NCI-H187 treated with DMSO at 0.1 percent for 48 hours (cell line): ENCODE measurements at regions not wholly inside any gene's neighbourhood (a gene's known extent, or its start where the extent isn't known, plus 50 kb on each side); places are given as distances from the start of the nearest gene placed in this dataset.
"Not testable (repeated sequence)": the region's sequence is repeated elsewhere in the genome, so short reads cannot be mapped to it uniquely, and the experiment has no call there.

ENCODE experiments used
- DNase-seq: peaks from one replicate; lab custom pipeline; 2025; lab: John Stamatoyannopoulos, UW

- DNase-seq: no peak
Observed at GRCh38 chr15:91356083-91356482, 256.0 kb downstream of the SV2B start.

DNA sequence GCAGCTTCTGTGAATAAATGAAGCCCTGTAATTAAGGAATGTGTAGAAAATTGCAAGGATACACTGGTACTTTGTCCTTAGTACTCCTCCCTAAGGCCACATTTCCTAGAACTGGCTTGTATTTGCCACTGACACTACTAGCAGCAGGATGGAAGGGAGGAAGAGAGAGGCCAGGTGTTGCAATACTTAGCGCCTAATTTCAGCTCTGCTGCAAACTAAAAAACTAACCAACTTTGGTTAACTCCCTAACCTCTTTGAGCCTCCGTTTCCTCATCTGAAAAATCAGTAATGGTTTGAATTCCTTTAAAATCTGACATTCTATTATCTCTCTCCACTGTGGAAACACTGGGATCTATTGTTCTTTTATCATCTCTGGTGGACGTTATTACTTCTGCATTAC lies 257.0 kb downstream of the SV2B start:
- DNase-seq: no peak

- DNase-seq: no peak
Observed at GRCh38 chr15:91357486-91357885, 257.4 kb downstream of the SV2B start.

DNA sequence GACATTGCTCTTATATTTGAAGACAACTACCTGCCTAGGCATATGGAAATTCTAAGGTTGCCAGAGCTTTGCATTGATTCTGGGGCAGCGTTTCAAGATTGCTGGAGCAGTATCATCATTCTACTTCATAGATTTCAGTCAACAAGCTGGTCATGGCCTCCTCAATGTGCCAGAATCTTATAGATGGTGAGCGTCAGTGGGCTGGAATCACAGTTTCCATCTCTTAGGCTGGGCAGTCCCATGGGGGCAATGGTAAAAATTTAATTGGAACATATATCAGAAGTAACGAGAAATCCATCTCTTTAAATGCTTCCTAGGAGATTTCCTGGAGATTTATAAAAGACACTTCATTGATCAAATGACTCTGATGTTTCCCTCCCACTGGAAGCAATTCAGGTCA lies 258.3 kb downstream of the SV2B start:
- DNase-seq: no peak

- DNase-seq: not testable (repeated sequence)
Observed at GRCh38 chr15:91361696-91362095, 261.6 kb downstream of the SV2B start.

- DNase-seq: no peak
Observed at GRCh38 chr15:91366111-91366510, 266.1 kb downstream of the SV2B start.

- no peak for DNase-seq
Observed at GRCh38 chr15:91368611-91369010, 268.6 kb downstream of the SV2B start.

DNA sequence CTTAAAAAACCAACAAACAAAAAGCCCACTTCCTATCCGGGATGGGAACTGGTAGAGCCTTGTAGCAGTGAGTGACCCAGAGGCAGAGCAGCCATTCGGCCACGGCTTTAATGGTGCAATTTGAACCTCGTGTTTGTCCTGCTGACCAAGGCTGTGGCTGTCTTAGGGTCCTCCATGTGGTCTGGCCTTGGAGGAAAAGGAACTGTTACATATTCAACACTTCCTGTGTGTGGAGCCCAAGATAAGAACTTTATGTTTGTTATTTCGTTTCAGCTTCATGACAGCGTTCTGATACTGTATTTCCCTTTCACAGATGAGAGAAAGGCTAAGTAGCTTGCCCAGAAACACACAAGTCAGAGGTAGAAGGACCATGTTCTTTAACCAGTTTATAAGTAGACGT lies 269.8 kb downstream of the SV2B start:
- no peak for DNase-seq

GRCh38 chr15:91371345-91371744 lies 271.3 kb downstream of the SV2B start:
- not testable (repeated sequence) for DNase-seq

DNA sequence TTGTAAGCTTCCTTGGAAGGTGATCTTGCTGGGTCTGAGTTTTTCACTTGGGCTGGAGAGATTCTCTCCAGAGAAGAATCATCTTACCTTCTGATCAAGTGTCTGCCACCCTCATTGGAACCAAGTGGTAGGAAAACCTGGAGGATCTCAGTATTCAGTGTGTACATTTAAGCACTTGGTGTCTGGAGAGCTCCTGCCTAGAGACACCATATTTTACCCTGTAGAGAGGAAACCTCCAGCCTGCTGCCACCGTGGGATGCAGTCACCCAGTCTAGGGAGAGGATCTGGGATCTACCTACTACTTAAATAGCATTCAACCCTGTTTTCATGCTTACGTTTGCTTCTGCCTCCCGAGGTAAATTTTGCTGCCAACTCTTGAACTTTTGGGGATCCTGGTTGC lies 274.3 kb downstream of the SV2B start:
- no peak for DNase-seq

GRCh38 chr15:91376038-91376437 lies 276.0 kb downstream of the SV2B start:
- no peak for DNase-seq

DNA sequence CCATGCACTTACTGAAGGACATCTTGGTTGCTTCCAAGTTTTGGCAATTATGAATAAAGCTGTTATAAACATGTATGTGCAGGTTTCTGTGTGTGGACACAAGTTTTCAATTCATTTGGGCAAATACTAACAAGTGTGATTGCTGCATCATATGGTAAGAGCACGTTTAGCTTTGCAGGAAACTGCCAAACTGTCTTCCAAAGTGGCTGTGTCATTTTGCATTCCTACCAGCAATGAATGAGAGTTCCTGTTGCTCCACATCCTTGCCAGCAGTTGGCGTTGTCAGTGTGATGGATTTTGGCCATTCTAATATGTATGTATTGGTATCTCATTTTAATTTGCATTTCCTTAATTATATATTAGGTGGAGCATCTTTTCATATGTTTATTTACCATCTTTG lies 280.1 kb downstream of the SV2B start:
- no peak for DNase-seq

DNA sequence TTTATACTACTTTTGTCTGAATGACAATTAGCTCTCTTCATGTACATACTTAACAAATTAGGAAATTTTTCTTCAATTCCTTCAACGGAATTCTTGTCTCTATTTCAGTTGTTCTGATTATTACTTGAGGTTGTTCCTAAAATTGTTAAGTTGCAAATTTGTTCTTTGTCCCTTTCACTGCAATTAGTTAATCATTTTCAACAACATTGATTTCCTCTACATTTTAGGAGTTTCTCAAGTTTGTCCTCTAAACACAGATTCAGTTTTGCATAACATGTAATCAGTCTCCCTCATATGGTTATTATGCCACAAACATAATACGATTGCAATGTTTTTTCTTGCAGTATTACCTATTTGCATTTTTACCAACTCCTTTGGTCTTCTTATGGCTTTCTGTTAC lies 283.5 kb downstream of the SV2B start:
- DNase-seq: no peak

DNA sequence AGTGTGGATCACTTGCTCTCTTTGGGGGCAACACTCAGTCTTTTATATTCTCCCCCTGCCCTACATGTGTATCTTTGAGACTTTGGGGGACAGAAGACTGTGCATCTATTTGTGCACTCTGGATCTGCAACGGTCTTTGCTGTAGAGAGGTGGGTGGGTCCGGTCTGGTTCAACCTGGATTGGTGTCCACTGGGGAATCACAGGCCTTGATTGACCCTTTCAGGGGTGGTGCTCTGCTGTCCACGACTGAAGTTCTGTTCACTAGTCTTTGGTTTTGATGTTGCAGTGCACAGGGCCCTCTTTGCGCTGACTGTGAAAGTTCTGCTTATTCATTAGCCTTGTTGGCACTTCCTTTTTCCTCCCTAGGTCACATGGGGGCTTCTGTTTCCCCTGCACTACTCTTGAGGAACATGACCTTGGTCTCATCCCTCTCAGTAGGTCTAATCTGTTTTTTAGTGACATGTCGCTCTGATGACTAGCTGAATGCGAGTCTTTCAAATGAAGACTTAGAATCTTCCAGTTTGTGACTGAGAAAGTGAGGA lies 284.2 kb downstream of the SV2B start:
- DNase-seq: no peak

GRCh38 chr15:91385311-91385710 lies 285.3 kb downstream of the SV2B start:
- DNase-seq: no peak

DNA sequence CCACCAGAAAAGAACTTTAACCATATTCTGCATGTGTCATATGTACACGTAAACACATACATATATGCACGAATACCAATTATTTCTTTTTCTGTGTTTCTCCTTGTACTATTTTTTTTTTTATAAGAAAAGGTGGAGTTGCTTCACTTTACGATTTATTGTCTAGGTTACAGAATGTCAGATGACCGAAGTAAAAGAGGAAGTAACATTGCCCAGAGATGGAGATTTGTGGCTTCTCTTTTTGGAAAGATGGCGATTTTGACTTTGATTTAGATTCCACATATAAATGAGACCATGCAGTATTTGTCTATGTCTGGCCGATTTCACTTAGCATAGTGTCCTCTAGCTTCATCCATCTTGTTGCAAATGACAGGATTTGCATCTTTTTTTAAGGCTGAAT lies 293.1 kb downstream of the SV2B start:
- DNase-seq: no peak

DNA sequence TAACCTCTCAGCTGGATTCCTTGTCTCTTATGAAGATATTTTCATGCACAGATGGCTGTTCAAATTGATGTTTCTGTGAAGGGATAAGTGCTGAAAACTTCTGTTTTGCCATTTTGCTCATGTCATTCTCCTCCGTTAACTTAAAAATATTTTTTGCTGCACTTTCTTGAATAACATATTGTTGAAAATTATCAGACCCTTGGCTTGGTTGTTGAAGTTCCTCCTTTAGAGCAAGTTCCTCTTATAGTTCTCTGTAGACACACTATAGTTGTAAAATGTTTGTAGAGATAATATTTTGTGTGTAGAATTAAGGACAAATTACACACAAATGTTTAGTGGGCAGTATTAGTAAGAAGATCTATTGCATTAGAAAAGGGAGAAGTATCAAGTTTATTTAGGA lies 300.4 kb downstream of the SV2B start:
- DNase-seq: no peak

GRCh38 chr15:91407269-91407889 lies 307.3 kb downstream of the SV2B start:
- no peak for DNase-seq

- no peak for DNase-seq
Observed at GRCh38 chr15:91408476-91409076, 308.5 kb downstream of the SV2B start.

DNA sequence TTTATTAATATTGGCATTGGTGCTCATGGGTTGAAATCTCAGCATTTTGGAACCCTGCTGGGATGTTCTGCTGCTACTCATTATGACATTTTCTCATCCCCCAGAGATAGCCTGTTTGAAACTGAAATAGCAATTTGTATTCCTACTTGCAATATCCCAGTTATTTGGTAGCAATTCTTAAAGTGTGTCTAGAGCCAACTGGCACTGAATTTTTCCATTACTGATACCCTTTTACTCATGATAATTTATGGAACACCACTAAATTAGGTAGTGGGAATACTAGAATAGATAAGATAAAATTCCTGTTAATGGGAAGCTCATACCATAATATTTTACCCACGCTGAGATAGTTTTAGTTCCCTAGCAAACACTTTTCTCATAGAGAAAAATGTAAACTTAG lies 309.3 kb downstream of the SV2B start:
- no peak for DNase-seq

DNA sequence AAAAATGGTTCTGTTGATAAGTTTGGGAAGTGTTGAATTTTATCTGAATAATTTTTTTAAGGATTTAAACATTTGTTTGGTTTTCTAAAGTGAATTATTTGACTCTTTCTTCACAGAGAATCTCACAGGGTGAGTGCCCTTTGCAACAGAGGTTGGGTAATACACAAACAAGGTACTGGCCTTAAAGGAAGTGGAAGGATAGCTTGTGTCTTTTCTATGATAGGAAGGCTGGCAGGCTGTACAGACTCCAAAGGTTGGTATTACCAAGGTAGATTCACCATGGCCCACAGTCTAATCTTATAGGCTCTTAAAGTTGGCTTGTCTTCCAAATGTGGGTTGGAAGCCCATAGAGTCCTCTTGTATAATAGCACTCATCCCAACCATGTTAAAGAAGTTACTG lies 311.5 kb downstream of the SV2B start:
- DNase-seq: no peak

GRCh38 chr15:91412138-91412928 lies 312.3 kb downstream of the SV2B start:
- no peak for DNase-seq

DNA sequence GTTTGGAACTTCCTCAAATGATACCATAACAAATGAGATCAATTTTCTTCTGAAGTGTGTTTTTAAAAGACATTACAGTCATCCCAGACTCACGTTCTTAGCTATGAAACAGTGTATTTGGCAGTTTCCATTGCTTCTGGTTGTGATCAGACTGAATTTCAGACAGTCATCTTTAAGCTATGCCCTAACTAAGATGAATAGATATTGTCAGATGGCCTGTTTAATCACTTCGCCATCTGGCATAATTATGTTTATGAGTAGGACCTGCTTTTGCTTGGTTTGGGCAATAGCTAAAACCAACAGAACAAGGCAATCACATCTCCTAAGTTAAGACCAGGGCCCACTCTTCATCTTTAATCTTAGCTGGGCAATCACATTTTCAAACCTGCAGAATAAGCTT lies 313.1 kb downstream of the SV2B start:
- no peak for DNase-seq
